Daoy (cell line): ENCODE measurements at regions not wholly inside any gene's neighbourhood (a gene's known extent, or its start where the extent isn't known, plus 50 kb on each side); places are given as distances from the start of the nearest gene placed in this dataset.
"Not testable (repeated sequence)": the region's sequence is repeated elsewhere in the genome, so short reads cannot be mapped to it uniquely, and the experiment has no call there.

Source experiments
- DNase-seq: peaks from one replicate; pipeline ENCODE4 v3.0.0-alpha.2; 2015; ENCODE audit warnings: low read depth

DNA sequence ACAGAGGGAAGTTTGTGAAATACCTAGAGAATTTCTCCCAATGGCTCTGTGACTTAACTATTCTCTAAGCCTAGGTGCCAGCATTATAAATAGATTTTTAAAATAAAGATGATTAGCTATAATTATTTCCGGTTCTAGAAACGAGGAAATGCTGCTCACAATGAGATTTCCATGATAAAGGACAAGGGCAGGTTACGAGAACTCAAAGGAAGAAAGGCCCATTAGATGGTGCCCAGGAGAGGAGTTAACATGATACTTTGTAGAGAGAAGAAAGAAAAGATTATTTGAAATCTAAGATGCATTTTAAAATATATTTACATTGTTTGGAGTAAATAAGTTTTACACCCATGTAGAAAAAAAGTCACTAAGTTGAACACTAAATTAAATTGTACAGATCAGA is 538.3 kb upstream of the PTGER4 start:
- no peak for DNase-seq

DNA sequence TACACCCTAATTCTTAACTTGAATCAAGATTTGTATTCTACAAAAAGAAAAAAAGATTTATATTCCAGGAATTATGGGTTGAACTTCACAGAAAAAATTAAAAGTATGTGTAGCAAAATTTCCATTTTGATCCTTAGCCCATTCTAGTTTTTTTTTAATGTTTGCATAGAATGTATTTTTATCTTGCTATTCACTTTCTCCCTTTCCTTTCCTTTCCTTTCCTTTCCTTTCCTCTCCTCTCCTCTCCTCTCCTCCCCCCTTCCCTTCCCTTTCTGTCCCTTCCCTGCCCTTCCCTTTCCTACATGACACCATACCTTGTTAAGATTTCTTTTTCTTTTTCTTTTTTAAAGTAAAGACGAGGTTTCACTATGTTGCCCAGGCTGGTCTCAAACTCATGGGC is 542.5 kb upstream of the PTGER4 start:
- DNase-seq: no peak

DNA sequence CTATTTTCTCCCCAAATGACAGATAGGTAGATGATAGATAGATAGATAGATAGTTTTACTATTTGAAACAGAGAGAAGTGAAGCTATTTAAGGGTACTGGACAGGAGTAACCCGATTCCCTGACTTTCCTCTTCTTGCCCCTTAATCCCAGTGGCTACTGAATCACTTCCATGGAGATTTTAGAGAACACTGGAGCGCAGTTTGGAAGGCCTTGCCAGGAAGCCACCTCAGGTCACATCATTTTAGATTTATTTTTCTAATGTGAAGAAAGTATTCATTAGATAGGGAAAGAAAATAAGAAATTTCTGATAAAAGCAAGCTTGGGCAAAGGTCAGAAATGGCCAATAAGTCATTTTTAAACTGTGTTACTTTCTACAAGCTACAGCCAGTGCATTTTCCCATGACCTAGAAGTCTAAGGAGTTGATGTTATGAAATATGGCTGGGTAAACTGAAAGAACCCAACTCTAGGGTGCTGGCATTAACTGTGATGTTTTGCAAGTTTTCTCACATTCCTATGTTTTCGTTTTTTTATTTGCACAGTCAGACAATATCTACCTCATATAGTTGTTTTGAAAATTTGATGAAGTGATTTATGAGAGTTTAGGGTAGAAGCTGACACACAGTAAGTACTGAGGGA is 544.7 kb upstream of the PTGER4 start:
- DNase-seq: no peak

DNA sequence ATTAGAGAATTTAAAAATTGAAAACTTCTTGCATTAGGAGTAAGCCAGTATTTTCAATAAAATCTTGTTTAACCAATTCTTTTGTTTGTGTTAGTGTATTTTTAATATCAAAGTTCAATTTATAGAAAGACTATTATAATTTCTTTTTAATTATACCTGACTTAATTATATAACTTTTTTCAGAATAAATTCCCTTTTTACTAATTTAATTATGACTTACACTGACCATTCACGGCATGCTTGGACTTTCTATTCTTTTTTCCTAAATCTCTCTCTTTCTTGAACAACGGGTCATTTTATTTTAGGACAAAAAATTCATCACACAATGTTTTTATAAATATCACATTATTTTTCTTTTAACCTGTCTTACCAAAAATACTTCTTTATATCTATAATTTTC is 555.3 kb upstream of the PTGER4 start:
- DNase-seq: no peak

DNA sequence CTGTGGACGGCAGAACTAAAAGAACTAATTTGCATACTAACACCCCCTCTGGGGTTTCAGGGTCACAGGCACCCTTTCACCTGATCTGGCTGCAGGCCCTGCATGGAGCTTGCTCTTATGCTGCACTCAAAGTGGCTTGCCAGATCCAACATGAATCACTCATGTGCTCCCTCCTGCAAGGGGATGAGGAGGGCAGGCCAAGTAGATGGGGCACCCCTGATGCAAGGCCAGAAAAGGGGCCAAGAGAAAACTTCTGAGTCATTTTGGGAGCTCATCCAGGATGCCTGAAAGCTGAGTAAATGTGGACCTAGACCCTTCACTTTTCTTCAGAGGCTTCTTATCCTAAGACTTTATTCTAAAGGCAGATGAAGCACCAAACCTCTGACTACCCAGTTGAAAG is 558.5 kb upstream of the PTGER4 start:
- no peak for DNase-seq

DNA sequence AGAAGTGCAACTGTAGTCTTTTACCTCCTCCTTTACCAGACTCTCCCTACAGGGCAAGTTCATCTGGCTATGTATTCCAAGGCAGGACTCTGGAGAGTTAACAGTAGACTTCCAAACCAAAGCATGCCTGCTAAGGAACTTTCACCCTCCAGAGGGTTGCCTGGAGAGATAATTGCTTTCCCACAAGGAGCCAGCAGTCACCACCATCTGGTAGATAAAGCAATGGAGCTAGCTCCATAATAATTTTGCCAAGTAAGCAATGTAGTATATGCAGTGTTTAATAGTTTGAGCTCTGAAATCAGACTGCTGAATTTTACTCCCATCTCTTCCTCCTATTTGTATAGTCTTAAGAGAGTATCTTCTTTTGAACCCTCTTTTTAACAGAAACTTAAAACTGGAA is 566.8 kb upstream of the PTGER4 start:
- DNase-seq: no peak

DNA sequence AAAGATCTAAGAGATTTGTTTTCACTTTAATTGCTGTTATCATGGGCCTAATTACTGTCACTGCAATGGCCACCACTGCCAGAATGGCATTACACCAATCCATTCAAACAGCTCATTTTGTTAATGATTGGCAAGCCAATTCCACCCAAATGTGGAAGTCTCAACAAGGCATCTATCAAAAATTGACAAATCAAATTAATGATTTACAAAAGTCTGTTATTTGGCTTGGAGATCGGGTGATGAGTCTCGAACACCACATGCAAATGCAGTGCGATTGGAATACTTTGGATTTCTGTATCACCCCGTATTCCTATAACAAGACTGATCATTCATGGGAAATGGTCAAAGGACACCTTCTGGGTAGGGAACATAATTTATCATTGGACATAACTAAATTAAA is 568.7 kb upstream of the PTGER4 start:
- not testable (repeated sequence) for DNase-seq

DNA sequence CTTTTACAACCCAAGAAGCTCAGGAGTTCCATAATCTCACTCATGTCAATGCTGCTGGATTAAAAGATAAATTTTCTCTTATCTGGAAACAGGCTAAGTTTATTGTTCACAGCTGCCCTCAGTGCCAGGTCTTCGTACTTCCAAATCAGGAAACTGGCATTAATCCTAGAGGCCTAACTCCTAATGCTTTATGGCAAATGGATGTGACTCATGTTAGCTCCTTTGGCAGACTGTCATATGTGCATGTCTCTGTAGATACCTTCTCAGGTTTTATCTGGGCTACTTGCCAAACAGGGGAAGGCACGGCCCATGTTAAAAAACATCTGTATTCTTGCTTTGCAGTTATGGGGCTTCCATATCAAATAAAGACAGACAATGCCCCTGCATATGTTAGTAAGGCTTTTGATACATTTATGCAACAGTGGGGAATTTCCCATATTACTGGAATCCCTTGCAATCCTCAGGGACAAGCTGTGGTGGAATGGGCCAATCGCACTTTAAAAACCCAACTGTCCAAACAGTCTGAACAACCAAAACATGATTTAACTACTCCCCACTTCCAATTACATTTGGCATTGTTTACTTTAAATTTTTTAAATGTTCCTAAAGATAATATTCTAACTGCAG is 570.8 kb upstream of the PTGER4 start:
- peak; percentile 15 for DNase-seq

DNA sequence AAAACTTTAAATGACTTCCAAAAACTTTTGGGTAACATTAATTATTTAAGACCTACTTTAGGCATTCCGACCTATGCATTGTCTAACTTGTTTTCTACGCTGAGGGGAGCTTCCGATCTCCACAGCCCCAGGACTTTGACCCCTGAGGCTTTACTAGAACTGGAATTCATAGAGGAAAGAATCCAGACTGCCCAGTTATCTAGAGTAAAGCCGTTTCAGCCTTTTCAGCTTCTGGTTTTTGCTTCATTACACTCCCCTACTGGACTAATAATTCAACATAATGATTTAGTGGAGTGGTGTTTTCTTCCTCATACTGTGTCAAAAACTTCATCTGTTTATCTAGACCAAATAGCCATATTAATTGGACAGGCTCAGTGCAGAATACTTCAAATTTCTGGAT is 571.9 kb upstream of the PTGER4 start:
- not testable (repeated sequence) for DNase-seq

DNA sequence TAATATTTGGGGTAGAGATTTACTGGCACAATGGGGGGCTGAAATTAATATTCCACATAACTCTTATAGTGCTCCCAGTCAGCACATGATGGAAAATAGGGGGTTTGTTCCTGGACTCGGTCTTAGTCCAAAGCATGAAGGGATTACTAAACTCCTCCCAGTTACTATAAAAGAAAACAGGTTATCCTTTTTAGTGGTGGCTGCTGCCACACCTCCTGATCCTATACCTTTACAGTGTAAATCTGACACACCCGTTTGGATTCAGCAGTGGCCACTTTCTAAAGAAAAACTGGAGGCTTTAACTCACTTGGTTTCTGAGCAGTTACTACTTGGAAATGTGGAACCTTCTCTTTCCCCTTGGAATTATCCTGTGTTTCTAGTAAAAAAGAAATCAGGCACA is 572.9 kb upstream of the PTGER4 start:
- no peak for DNase-seq

DNA sequence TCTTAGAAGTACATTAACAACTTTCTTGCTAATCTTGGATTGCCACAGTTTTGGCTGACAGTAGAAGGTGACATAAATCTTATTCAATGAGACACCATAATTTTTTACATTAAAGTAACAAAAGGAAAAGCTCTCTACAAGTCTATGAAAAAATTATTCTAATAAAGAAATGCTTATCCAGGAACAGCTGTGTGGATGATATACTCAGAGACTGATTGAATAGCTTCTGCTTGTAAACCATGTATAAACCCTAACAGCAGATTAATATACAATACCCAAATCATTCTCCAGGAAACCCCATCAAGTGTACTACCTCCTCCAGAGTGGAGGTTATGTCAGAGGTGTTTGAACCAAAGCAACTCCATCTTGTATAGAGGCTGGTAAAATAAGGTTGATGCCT is 581.4 kb upstream of the PTGER4 start:
- DNase-seq: no peak

DNA sequence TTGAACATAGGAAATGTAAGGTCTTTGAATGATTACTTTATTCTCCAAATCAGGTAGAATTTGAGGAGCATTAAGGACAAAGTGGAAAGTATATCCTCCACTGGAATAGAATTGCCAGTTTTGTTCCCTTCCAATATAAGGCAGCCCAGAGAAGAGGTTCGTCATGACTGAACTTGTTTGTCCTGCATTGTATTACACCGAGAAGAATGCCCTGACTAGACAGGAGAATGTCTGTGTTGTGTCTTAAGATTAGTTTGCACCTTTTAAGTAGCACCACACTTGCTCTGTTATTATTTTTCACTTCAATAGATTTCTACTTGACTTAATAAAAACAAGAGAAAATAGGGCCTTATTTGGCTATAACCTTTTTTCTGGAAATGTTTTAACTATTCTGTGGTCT is 586.2 kb upstream of the PTGER4 start:
- DNase-seq: no peak

DNA sequence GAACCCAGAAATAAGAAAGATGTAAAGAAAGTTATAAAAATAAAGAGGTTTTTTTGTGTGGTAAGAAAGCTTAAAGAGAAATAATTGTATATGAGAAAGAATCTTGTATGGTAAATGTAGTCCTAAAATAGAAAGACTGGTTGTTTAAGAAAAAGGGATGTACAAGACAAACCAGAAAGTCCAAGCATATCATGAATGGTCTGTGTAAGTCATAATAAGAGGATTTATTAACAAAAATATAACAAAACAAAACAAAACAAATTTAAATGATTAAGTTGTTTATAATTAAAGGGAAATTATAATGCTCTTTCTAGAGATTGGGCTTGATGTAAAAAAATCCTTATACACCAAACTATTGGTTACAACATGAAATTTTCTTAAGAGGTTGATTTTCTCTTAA is 590.4 kb upstream of the PTGER4 start:
- DNase-seq: no peak

DNA sequence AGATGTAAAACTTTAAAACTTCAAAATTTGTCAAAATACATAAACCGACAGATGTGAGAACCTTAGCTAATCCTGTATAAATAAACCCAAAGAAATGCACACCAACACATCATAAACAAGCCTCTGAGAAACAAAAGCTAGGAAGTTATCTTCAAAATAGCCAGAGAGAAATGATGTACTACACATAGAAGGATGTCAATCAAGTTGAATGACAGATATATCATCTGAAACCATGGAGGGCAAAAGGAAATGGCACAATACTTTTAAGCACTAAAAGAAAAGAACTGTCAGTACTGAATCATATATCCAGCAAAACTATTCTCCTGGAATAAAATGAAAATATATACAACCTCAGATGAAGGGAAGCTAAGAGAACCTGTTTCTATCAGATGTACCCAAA is 595.1 kb upstream of the PTGER4 start:
- no peak for DNase-seq

DNA sequence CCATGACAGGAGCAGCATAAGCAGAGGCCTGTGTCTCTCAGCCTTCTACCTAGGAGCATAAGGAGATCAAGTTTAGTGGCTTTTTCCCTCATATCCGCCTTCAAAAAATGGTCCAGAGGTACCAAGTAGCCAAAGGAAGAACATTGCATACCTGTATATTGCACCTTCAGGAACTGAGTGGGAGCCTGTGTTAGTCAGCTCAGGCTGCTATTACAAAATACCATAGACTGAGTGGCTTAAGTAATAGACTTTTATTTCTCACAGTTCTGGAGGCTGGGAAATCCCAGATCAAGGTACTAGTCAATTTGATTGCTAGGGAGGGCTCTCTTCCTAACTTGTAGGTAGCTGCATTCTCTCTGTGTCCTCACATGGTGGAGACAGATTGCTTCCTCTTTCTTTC is 597.4 kb upstream of the PTGER4 start:
- DNase-seq: no peak

DNA sequence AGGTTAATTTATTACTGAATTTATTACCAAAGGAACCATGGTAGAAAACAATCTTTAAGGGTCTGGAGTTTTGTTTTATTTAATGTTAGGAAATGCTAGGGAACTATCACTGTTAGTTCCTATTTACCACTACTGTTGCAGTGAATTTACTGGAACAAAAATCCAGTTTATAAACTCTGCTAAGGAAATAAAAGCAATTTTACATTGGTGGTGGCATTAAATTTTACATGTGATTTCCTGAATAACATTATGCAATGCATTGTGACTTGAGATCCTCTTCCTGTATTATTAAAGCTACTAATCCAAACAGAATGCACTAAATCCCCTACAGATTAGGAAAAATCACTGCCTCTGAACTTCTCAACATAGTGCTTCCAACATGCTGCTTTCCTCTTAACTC is 599.5 kb upstream of the PTGER4 start:
- DNase-seq: no peak

DNA sequence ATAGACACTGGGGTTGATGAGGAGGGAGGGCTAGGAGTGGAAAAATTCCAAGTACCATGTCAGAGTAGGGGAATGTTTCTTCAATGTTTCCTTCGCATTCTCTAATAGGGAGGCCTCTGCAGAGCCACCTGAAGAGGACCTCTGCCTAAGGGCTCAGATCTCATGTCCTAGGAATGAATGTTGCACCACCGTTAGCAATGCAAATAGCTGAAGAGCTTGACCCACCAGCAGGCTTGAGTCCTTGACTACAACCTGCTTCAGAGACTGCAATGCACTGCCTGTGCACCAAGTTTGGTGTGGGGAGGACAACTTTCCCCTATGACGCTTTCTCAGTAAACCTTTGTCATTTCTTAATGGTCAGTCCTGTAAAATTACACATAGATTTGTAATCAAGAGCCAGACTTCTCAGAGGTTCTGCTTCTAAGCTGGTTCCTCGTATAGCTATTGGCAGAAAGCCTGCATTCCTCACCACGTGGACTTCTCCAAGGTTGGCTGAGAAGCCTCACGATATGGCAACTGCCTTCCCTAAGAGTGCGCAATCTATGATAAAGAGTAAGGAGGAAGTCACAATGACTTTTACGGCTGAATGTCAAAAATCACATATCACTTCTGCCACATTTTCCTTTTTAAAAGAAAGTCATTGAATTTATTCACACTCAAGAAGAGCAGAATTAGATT is 600.7 kb upstream of the PTGER4 start:
- no peak for DNase-seq

DNA sequence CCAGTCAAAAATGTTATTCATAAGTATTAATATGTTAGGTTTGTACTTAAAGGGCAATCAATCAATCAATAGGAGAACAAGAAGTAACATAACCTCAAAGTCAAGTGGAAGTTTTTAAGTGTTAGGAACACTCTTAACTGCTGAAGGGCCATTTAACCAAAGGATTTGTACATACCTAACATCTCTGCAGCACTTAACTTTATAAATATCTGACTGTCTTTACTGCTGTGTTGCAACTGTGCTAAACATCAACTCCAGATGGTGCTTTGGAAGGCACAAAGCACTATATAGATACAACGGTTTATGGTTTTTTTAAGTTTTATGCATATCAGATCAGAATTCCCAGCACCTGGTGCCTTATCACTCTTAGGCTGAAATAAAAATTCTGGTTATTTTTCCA is 604.9 kb upstream of the PTGER4 start:
- no peak for DNase-seq

DNA sequence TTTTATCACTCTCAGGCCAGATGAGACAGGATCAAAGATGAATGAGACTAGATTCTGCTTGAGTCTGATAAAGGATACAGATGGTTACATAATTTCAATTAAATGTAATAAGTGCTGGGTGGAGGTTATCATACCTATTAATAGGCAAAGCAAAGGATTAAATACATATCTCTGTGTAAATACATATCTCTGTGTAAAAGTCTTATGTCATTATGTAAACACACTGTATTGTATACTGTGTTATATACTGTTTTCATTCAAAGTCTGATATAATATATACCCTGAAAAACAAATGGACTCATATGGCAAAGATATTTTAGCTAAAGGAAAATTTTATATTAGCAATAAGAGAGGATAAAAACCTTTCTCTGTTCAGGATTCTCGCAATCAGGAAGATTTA is 605.8 kb upstream of the PTGER4 start:
- DNase-seq: no peak

DNA sequence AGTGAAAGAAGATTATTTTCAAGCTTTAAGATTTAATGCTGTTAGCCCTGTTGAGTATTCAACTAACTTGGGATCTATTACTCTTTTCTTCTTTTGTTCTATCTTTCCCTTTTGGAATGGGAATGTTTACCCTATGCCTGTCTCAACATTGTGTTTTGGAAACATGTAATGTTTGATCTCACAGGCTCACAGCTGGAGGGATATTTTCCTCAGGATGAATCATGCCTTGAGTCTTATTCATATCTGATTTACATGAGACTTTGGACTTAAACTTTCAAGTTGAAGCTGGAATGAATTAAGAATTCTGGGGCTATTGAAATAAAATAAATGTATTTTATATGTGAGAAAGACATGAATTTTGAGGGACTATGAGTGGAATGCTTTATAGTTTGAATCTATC is 607.8 kb upstream of the PTGER4 start:
- no peak for DNase-seq

DNA sequence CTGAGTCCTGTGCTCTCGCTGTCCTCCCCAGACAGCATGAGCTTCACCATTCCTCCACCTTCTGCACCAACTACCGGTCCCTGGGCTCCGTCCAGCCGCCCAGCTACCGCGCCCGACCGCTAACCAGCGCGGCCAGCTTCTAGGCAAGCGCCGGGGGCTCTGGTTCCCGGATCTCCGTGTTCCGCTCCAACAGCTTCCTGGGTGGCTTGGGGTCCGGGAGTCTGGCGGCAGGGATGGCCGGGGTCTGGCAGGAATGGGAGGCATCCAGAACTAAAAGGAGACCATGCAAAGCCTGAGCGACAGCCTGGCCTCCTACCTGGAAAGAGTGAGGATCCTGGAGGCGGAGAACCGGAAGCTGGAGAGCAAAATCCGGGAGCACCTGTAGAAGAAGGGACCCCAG is 613.1 kb upstream of the PTGER4 start:
- DNase-seq: no peak

DNA sequence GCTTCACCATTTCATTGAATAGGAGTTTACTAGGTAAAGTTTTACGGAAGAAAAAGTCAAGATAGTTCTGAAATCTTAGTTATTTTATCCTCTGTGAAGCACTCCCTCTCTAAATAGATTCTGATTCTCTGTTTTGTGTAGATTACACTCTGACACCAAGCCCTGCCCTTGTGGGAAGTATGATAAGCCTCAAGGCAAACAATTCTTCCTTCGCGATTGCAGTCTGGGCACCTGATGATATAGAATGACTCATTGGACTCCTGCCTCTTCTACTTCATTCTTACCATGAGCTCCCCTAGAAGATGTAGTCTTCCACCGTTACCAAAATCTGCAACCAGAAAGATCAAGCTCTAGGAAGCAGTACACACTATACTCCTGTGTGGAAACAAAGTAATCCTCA is 626.9 kb upstream of the PTGER4 start:
- DNase-seq: peak; percentile 17

DNA sequence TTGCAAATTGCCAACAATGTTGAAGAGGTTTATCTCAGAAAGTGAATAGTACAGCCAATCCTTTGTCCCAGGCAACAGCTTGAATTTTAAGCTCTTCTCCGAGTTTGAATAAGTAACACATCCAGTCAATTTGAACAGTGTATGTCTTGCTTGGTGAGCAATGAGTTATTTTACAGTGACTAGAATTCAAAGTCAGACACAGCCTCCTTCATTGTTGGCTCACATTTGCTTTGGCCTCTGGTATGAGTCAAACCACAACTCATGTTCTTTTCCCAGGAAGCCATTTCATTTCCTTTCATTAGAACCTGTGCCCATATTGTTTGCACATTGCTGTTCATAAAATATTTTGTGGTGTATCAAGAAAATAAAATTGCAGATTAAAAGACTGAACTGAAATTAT is 622.0 kb upstream of the DAB2 start:
- DNase-seq: peak; percentile 35

DNA sequence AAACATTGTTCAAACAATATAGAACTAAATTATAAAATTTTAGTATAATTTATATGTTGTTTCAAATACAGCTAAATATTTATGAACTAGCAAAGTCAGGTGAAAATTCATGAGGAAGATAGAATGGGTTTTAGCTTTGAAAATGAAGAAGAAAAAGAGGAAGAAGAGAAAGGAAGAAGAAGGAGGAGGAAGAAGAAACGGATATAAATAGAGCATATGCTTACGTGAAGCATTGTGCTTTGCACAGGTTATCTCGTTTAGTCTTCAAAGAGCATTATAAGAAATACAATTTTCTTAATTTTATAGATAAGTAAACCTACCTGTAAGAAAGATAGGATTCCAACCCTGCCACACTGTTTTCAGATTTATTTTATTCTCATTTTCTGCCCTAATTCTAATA is 620.6 kb upstream of the DAB2 start:
- DNase-seq: no peak
